Activated T-cell treated with anti-CD3 and anti-CD28 coated beads for 48 hours (primary cell): ENCODE measurements at regions not wholly inside any gene's neighbourhood (a gene's known extent, or its start where the extent isn't known, plus 50 kb on each side); places are given as distances from the start of the nearest gene placed in this dataset.
"Not testable (repeated sequence)": the region's sequence is repeated elsewhere in the genome, so short reads cannot be mapped to it uniquely, and the experiment has no call there.

ENCODE experiments used
- DNase-seq: peaks from one replicate; pipeline ENCODE4 v3.0.0-alpha.2; 2020; ENCODE audit warnings: low read depth

DNA sequence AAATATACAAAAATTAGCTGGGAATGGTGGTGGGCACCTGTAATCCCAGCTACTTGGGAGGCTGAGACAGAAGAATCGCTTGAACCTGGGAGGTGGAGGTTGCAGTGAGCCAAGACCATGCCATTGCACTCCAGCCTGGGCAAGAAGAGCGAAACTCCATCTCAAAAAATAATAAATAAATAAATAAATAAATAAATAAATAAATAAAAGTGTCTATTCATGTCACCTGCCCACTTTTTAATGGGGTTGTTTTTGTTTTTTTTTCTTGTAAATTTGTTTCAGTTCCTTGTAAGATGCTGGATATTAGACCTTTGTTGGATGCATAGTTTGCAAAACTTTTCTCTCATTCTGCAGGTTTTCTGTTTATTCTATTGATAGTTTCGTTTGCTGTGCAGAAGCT lies 71.9 kb upstream of the KCNAB1 start:
- not testable (repeated sequence) for DNase-seq

DNA sequence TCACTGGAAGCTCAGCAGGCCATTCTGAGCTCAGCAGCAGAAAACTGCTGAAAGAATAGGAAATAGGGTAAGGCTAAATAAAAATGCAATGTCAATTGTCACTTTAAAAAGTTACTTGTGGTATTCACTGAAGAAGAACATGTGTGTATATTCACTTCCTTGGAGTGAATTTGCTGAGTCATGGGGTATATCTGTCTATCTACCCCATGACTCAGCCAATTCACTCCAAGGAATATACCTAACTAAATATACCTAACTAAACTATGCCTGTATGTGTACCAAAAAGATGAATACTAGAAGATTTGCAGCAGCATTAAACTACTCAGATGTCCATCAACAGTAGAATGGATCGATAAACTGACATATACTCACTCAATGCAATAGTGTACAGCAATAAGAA lies 69.5 kb upstream of the KCNAB1 start:
- no peak for DNase-seq

DNA sequence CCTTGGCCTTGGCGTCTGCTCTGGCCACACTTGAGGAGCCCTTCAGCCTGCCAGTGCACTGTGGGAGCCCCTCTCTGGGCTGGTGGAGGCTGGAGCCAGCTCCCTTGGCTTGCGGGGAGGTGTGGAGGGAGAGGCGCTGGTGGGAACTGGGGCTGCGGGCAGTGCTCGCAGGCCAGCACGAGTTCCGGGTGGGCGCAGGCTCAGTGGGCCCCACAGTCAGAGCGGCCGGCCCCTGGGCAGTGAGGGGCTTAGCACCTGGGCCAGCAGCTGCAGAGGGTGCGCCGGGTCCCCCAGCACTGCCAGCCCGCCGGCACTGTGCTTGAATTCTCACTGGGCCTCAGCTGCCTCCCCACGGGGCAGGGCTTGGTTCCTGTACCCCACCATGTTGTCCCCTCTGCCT lies 68.7 kb upstream of the KCNAB1 start:
- no peak for DNase-seq

DNA sequence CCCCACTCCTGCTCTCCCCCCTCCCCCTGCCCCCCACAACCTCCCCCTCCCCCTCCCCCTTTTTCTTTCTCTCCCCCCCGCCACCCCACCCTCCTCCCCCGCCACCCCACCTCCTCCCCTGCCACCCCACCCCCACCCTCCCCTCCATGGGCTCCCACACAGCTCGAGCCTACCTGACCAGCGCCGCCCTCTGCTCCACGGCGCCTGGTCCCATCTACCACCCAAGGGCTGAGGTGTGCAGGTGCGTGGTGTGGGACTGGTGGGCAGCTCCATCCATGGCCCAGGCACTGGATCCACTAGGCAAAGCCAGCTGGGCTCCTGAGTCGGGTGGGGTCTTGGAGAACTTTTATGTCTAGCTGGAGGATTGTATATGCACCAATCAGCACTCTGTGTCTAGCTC lies 68.3 kb upstream of the KCNAB1 start:
- no peak for DNase-seq

DNA sequence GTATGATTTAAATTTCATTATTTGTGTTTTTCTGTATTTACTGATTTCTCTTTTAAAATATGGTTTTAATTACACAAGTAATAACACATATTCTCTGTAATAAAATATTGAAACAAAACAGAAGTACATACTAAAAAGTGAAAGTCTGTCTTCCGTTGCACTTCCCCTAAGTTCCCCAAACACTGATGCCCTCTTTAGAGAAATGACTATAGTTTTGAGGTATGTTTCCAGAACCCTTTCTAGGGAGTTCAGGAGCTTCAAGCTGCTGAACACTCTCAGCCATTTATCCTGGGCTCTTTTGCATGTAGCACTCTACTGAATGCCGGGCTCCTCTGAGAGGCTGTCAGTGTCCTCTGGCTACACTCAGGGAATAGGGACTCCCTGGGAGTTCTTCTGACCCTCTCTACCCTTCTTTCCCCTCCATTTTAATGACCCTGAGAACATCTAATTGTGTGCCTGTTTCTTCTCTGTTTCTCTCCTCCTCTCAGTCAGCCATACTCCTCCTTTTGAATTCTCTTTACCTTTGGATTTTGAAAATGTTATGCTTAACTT lies 60.4 kb upstream of the KCNAB1 start:
- no peak for DNase-seq

DNA sequence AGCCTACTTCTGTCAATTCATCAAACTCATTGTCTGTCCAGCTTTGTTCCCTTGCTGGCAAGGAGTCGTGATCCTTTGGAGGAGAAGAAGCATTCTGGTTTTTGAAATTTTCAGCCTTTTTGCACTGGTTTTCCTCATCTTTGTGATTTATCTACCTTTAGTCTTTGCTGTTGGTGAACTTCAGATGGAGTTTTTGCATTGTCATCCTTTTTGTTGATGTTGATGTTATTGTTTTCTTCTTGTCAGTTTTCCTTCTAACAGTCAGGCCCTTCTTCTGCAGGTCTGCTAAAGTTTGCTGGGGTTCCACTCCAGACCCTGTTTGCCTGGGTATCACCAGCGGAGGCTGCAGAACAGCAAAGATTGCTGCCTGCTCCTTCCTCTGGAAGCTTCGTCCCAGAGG lies 52.2 kb upstream of the KCNAB1 start:
- DNase-seq: not testable (repeated sequence)

DNA sequence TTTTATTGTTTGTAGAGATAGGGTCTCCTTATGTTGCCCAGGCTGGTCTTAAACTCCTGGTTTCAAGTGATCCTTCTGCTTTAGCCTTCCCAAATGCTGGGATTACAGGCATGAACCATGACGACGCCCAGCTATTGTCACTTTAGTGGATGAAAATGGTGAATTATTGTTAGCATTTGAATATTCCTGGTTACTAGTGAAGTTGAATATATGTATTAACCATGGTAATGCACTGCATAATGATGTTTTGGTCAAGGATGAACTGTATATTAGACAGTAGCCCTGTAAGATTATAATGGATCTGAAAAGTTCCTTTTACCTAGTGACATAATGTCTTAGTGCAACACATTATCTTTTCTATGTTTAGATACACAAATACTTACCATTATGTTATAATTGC lies 50.4 kb upstream of the KCNAB1 start:
- no peak for DNase-seq
